Heart left ventricle (tissue), 16 donors: ENCODE measurements at regions not wholly inside any gene's neighbourhood (a gene's known extent, or its start where the extent isn't known, plus 50 kb on each side); places are given as distances from the start of the nearest gene placed in this dataset.

Experiments
- ATAC-seq, 4 donors: fragments of 200-7000 bp; cut with Tn5 transposase; one replicate each; pipeline ENCODE4 v1.9.1; 2020 to 2022; ENCODE audit warnings: moderate library complexity in 4 of 4, mild to moderate bottlenecking in 3 of 4, moderate number of reproducible peaks in 1 of 4
- DNase-seq, 5 donors: peaks; one replicate each; pipeline ENCODE4 v3.0.0-alpha.2; 2020
- H3K27ac ChIP-seq, 12 donors: fragments of 200-600 bp; sonication (generic) in 4 of 12; one replicate each; pipeline versions ENCODE4 v1.5.0 to v1.8.0; 2016 to 2022; ENCODE audit warnings: mild to moderate bottlenecking in 2 of 12
- H3K27me3 ChIP-seq, 9 donors: fragments of 200-600 bp; sonication (generic) in 2 of 9; one replicate each; pipeline versions ENCODE4 v1.5.1 to v1.8.0; 2016 to 2022; ENCODE audit warnings: mild to moderate bottlenecking in 3 of 9
- H3K36me3 ChIP-seq, 9 donors: fragments of 200-600 bp; sonication (generic) in 2 of 9; one replicate each; pipeline versions ENCODE4 v1.5.0 to v1.8.0; 2018 to 2022; ENCODE audit warnings: mild to moderate bottlenecking in 2 of 9
- H3K4me1 ChIP-seq, 12 donors: fragments of 200-600 bp; sonication (generic) in 4 of 12; one replicate each; pipeline versions ENCODE4 v1.5.0 to v1.8.0; 2016 to 2022; ENCODE audit warnings: mild to moderate bottlenecking in 3 of 12
- H3K4me3 ChIP-seq, 12 donors: fragments of 200-600 bp; sonication (generic) in 4 of 12; one replicate each; pipeline versions ENCODE4 v1.5.0 to v1.8.0; 2017 to 2022; ENCODE audit warnings: mild to moderate bottlenecking in 9 of 12, moderate library complexity in 4 of 12
- H3K9me3 ChIP-seq, 12 donors: fragments of 200-600 bp; sonication (generic) in 4 of 12; one replicate each; pipeline versions ENCODE4 v1.5.0 to v1.8.0; 2016 to 2022; ENCODE audit warnings: mild to moderate bottlenecking in 1 of 12
- CTCF ChIP-seq, 12 donors: fragments of 200-600 bp; sonication (generic) in 4 of 12; IDR thresholded peaks; one replicate each; pipeline versions ENCODE4 v1.5.0 to v1.8.0; 2018 to 2022; ENCODE audit warnings: antibody characterized with exemption in 12 of 12, mild to moderate bottlenecking in 5 of 12
- POLR2A ChIP-seq, 2 donors: fragments of 450-650 bp; IDR thresholded peaks; one replicate each; pipeline ENCODE4 v1.6.1; 2017; ENCODE audit warnings: antibody characterized with exemption in 2 of 2, mild to moderate bottlenecking in 2 of 2, moderate library complexity in 2 of 2
- WGBS, 4 donors: extraction: QIAGEN DNeasy Blood & Tissue Kit in 2 of 4; methylation state at CpG; one replicate each; pipeline versions ENCODE4 v1.1.5 to v1.1.7; 2013 to 2018; 5-methylcytosine and 5-hydroxymethylcytosine counted together
- intact Hi-C, 10 donors: fragments of 100-400 bp; cut with DNase I; formaldehyde crosslinking; loops; one replicate each; pipeline versions ENCODE4 v1.11.1 to v1.14.2; 2022
- donor health status: ischemic (EF 13 %, LVEDD 7.1; RV severe dilation, severe dysfunction).
- donor health status: healthy with polysubstance abuse.
- donor health status: DM: no; HTN: yes; CAD: no.
- donor health status: DM: no; HTN: no; CAD: no.
- donor health status: ischemic (EF 25% LVEDD 6.9; RV normal size, moderate dysfunction).
- donor health status: ischemic (EF 25% LVEDD 5.7; RV mildly dilated, moderate dysfunction).
- donor health status: healthy.
- donor health status: DM: yes; HTN: yes; CAD: no.
- donor health status: ischemic (EF 35%, LVEDD 5.7; RV mildly dilated, moderate dysfunction).
- donor health status: nonischemic (EF 11% LVEDD 7.7; RV severe dilation, severe dysfunction).
- donor health status: DM: yes; HTN: yes; CAD: no.
- donor health status: PGD.
- donor health status: ischemic (EF 29% LVEDD 5.4; RV normal size, mild dysfunction).
- donor health status: nonischemic (EF 23%, LVEDD 6.1; RV moderate dilation, normal function).

GRCh38 chr11:57131080-57131790, 50.5 kb upstream of the LRRC55 start:
- intact Hi-C loops: loop anchor here (1.0 to 10.0 kb wide), 6 partner anchors 64 to 289 kb away; no protein-coding TSS in a partner anchor
- H3K27me3 ChIP-seq: peaks cover 0 to 3% (median 0%) of the 10 kb centered on the region in 9 donors
- 71 to 79% (median 77%) methylated on average over 8 of the region's 8 CpGs for WGBS, 4 donors
- DNase-seq: peak in 3 of 5 donors; percentile 29 to 35 (median 33)
- no peaks in the 10 kb centered on the region for H3K36me3 ChIP-seq
- peaks cover 0 to 5% (median 0%) of the 10 kb centered on the region in 12 donors for H3K4me1 ChIP-seq
- ATAC-seq: peak in 3 of 4 donors; percentile 69 to 73 (median 72)
- H3K9me3 ChIP-seq: no peaks in the 10 kb centered on the region
- TF ChIP-seq CTCF (IDR thresholded peaks at IDR 0.05): peak; percentile 30 to 75 (median 64)
- no peak for TF ChIP-seq POLR2A (IDR thresholded peaks at IDR 0.05)
- no peak overlapping the region for H3K27ac ChIP-seq
- H3K4me3 ChIP-seq: no peak overlapping the region
